ENCODE measurements at regions not wholly inside any gene's neighbourhood (a gene's known extent, or its start where the extent isn't known, plus 50 kb on each side); places are given as distances from the start of the nearest gene placed in this dataset.

- TF ChIP-seq, protein P1, sequence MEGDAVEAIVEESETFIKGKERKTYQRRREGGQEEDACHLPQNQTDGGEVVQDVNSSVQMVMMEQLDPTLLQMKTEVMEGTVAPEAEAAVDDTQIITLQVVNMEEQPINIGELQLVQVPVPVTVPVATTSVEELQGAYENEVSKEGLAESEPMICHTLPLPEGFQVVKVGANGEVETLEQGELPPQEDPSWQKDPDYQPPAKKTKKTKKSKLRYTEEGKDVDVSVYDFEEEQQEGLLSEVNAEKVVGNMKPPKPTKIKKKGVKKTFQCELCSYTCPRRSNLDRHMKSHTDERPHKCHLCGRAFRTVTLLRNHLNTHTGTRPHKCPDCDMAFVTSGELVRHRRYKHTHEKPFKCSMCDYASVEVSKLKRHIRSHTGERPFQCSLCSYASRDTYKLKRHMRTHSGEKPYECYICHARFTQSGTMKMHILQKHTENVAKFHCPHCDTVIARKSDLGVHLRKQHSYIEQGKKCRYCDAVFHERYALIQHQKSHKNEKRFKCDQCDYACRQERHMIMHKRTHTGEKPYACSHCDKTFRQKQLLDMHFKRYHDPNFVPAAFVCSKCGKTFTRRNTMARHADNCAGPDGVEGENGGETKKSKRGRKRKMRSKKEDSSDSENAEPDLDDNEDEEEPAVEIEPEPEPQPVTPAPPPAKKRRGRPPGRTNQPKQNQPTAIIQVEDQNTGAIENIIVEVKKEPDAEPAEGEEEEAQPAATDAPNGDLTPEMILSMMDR (IDR thresholded peaks at IDR 0.05) = no peak
- TF ChIP-seq FOXJ3 (CRISPR knock-in tag; IDR thresholded peaks at IDR 0.05) (no peak), RCOR1 (IDR thresholded peaks at IDR 0.05; ENCODE audit: low read length) (no peak), MXI1 (IDR thresholded peaks at IDR 0.05; ENCODE audit: low read depth, low read length) (no peak), SIN3A (IDR thresholded peaks at IDR 0.05; ENCODE audit: borderline replicate concordance, low read depth, low read length) (no peak), RAD21 (IDR thresholded peaks at IDR 0.05; ENCODE audit: low read length) (no peak), TAF1 (IDR thresholded peaks at IDR 0.05; ENCODE audit: borderline replicate concordance, low read depth, low read length) (no peak)
Measured at GRCh38 chr9:115283395-115283794, 165.4 kb upstream of the TNC start.

Measured in SK-N-SH (cell line).